ENCODE measurements at regions not wholly inside any gene's neighbourhood (a gene's known extent, or its start where the extent isn't known, plus 50 kb on each side); places are given as distances from the start of the nearest gene placed in this dataset.

DNA sequence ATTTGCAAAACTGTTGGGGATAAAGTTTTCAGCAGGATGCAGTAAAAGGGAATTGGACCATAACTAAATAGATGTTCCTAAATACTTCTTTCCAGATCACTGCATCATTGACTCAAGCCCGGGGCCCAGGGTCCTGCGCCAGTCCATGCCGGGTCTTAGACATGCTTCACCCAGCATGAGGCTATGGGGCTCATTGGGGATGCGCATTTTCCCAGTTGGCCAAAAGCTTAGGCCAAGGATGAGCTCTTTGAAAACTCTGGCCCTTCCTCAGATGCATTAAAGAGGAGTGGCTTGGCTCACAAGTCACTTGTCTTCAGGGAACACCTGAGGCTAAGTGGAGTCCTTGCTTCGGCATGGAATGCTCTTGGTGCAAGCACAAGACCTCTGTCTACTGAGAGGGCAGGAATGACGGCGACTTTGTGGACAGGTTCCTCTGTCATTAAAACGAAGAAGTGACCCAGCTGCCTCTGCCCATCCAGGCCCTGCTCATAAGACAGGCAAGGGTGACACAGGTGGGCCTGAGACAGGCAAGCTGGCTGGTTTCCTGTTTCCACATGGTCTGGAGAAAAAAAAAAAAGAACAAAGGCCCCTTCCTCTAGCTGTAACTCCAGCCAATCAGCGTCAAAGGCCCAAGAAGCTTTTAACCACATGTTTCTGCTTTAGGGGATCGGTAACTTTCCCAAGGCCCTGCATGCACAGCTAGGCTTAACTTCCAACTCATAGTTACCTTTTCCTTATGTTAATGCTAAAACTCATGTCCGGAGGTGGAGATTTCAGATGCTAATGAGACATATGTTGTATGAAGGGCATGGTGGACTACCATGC lies 81.4 kb upstream of the CDH4 start:
- Histone ChIP-seq H3K9ac (ENCODE audit: low read depth, low read length) (no peak overlapping the region), H3K36me3 (ENCODE audit: insufficient read depth, low read length) (no peaks in the 10 kb centered on the region), H3K27me3 (ENCODE audit: control insufficient read depth, insufficient read depth, low read length) (no peaks in the 10 kb centered on the region)

DNA sequence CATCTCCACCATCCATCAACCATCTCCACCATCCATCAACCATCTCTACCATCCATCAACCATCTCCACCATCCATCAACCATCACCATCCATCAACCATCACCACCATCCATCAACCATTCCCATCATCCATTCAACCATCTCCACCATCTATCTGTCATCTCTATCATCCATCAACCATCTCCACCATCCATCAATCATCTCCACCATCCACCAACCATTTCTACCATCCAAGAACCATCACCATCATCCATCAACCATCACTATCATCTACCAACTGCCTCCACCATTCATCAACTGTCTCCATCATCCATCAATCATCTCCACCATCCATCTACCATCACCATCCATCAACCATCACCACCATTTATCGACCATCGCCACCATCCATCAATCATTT lies 78.8 kb upstream of the CDH4 start:
- Histone ChIP-seq H3K27me3 (ENCODE audit: control insufficient read depth, insufficient read depth, low read length) (no peaks in the 10 kb centered on the region), H3K4me1 (ENCODE audit: control insufficient read depth, insufficient read depth, low read length) (peaks cover 14% of the 10 kb centered on the region)

More for the DNA sequence above, 81.4 kb upstream of the CDH4 start:
- no peak overlapping the region for H3K4me3 ChIP-seq (ENCODE audit: low read length)
- H3K4me2 ChIP-seq (ENCODE audit: low read length): no peak overlapping the region
- H3K9me3 ChIP-seq (replicated peaks; ENCODE audit: low read length): no peaks in the 10 kb centered on the region
- H3K4me1 ChIP-seq (ENCODE audit: control insufficient read depth, insufficient read depth, low read length): peaks cover 30% of the 10 kb centered on the region

DNA sequence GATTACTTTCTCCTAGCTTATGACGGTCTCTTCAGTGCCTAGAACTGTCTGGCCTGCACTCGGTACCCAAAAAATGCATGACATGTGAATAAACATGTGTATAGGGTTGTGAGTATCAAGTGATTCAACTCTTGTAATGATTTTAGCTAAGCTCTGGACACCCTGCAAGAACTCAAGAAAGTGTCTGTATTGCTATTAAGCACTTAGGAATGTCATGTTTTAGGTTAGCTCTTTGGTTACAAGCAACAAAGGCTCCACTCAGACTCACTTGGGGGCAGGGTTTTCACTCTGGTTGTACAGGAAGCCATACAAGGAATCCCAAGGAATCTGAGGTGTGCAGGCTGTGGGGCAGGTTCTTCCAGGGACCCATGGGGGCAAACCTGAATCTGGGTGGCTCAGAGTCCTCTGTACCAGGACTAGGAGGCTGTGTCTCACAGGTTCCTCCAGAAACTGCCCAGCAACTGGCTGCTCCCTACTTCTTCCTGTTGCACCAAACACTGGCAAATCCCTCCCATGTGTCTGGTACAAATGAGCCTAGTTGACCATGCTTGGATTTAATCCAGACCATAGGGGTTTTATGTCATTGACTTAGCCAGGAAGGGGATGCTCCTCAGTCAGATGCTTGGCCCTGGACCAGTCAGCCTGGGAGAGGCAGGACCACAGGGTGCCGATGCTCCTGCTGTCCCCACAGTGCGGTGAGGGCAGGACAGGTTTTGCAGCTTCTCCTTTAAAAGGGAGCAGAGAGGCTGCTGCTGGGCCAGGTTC lies 77.9 kb upstream of the CDH4 start:
- peaks cover 14% of the 10 kb centered on the region for H3K4me1 ChIP-seq (ENCODE audit: control insufficient read depth, insufficient read depth, low read length)
- no peaks in the 10 kb centered on the region for H3K9me3 ChIP-seq (replicated peaks; ENCODE audit: low read length)
- peak overlapping the region; percentile 26 for H3K4me2 ChIP-seq (ENCODE audit: low read length)
- no peaks in the 10 kb centered on the region for H3K36me3 ChIP-seq (ENCODE audit: insufficient read depth, low read length)
- peak overlapping the region; percentile 3 for H3K9ac ChIP-seq (ENCODE audit: low read depth, low read length)
- no peak overlapping the region for H3K4me3 ChIP-seq (ENCODE audit: low read length)
- no peaks in the 10 kb centered on the region for H3K27me3 ChIP-seq (ENCODE audit: control insufficient read depth, insufficient read depth, low read length)

More for the DNA sequence above, 78.8 kb upstream of the CDH4 start:
- Histone ChIP-seq H3K36me3 (ENCODE audit: insufficient read depth, low read length) (no peaks in the 10 kb centered on the region), H3K9me3 (replicated peaks; ENCODE audit: low read length) (no peaks in the 10 kb centered on the region), H3K9ac (ENCODE audit: low read depth, low read length) (no peak overlapping the region), H3K4me2 (ENCODE audit: low read length) (no peak overlapping the region), H3K4me3 (ENCODE audit: low read length) (no peak overlapping the region)

DNA sequence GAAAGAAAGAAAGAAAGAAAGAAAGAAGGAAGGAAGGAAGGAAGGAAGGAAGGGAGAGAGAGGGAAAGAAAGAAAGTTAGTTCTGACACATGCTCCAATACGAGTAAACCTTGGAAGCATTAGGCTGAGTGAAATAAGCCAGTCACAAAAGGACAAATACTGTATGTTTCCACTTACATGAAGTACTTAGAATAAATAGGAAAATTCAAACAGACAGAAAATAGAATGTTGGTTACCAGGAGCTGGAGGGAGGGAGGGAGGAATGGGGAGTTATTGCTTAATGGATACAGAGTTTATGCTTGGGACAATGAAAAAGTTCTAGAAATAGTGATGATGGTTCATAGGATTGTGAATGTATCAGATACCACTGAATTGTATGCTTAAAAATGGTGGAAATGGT lies 75.2 kb upstream of the CDH4 start:
- no peak overlapping the region for H3K4me3 ChIP-seq (ENCODE audit: low read length)
- H3K4me1 ChIP-seq (ENCODE audit: control insufficient read depth, insufficient read depth, low read length): peaks cover 14% of the 10 kb centered on the region
- no peak overlapping the region for H3K9ac ChIP-seq (ENCODE audit: low read depth, low read length)
- no peaks in the 10 kb centered on the region for H3K9me3 ChIP-seq (replicated peaks; ENCODE audit: low read length)
- H3K36me3 ChIP-seq (ENCODE audit: insufficient read depth, low read length): no peaks in the 10 kb centered on the region
- H3K27me3 ChIP-seq (ENCODE audit: control insufficient read depth, insufficient read depth, low read length): no peaks in the 10 kb centered on the region
- no peak overlapping the region for H3K4me2 ChIP-seq (ENCODE audit: low read length)

DNA sequence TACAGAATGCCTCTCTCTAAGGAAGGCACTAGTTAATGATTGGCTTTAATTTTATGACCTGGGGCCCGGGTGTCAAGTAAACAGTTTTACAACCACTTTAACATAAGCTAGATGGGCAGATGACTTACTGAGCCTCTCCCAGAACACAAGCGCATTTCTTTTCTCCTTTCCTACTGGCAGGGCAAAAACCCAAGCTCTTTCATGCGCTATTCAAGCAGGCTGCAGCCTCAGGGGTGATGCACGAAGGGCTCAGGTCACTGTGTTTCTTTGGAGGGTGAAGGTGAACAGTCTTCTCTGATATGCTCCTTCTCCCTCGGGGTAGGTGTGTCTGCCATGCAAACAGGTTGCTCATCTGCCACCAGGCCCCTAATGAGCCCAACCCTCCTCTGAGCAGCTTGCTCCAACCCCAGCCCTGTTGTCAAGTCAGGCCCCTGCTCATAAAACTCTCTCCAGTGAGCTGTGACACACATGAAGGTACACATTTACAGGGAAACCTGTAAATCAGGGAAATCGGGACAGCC lies 73.5 kb upstream of the CDH4 start:
- Histone ChIP-seq H3K4me3 (ENCODE audit: low read length) (no peak overlapping the region), H3K4me2 (ENCODE audit: low read length) (no peak overlapping the region), H3K9ac (ENCODE audit: low read depth, low read length) (no peak overlapping the region), H3K36me3 (ENCODE audit: insufficient read depth, low read length) (no peaks in the 10 kb centered on the region), H3K27me3 (ENCODE audit: control insufficient read depth, insufficient read depth, low read length) (no peaks in the 10 kb centered on the region), H3K4me1 (ENCODE audit: control insufficient read depth, insufficient read depth, low read length) (peaks cover 14% of the 10 kb centered on the region), H3K9me3 (replicated peaks; ENCODE audit: low read length) (no peaks in the 10 kb centered on the region)

DNA sequence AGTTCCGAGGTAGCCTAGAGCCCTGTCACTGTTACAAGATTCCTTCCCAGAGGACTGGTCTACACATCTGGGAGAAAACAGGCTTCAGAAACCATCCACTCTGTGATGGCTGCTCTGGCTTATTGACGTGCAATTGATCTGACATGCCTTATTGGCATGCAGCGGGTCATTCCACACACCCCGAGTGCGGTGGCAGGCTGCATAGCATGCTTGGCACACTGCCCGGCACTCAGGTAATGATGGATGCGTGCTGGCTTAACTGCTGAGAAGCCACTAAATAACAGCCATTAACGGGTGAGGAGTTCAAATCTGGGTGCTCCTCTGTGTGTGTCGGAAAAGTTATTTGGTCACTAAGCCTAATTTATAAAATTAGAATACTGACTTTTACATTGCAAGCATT lies 67.9 kb upstream of the CDH4 start:
- H3K9me3 ChIP-seq (replicated peaks; ENCODE audit: low read length): no peaks in the 10 kb centered on the region
- no peaks in the 10 kb centered on the region for H3K36me3 ChIP-seq (ENCODE audit: insufficient read depth, low read length)
- H3K27me3 ChIP-seq (ENCODE audit: control insufficient read depth, insufficient read depth, low read length): no peaks in the 10 kb centered on the region
- peaks cover 45% of the 10 kb centered on the region for H3K4me1 ChIP-seq (ENCODE audit: control insufficient read depth, insufficient read depth, low read length)
- peak overlapping the region; percentile 34 for H3K4me2 ChIP-seq (ENCODE audit: low read length)
- H3K9ac ChIP-seq (ENCODE audit: low read depth, low read length): peak overlapping the region; percentile 78
- no peak overlapping the region for H3K4me3 ChIP-seq (ENCODE audit: low read length)

DNA sequence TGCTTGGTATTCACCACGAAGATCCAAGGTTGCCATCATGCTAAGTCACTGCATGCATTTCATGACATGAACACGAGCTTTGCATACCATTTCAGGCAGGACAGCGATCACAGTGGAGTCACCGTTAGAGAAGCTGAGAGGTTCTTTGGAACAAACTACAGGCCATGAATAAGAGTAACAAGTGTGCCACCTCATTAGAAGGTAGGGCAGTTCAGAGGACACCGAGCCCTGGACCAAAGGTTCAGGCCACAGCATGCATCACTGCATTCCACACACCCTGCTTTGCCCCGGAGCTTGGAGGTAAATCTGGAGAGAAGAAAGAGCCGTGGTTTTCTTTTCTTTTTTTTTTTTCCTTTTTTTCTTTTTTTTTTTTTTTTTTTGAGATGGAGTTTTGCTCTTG lies 66.9 kb upstream of the CDH4 start:
- no peaks in the 10 kb centered on the region for H3K27me3 ChIP-seq (ENCODE audit: control insufficient read depth, insufficient read depth, low read length)

DNA sequence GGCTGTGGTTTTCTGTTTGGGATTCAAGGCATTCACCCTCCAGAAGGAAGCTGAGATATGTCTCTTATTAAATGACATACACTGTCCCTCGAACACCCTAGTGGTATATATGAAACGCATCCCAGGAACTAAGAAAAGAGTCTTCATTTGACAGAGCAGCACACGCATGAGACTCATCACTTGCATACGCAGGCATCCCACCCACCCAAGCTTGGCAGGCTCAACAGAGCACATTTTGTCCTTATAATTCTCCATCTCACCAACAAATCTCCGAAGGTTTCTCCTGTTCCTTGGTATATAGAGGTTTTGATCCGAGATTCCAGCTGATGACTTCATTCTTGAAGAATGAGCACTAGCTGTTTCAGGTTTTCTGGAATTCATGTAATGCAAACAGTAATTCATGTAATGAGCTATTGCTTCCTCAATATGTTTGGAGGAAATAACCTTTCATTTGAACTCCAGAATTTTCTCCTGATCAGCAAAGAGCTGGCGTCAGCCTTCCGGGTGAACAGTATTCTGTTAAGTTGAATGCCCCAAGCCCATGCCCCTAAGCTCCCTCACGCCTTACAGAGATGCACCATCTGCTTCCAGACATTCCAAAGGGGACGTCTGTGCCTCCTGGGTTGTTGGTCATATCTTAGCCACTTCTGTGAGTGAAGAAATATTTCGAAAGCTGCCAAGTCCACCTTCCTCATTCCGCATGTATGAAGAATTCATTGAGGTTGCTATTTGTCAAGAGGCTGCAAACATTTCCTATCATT lies 66.0 kb upstream of the CDH4 start:
- peak overlapping the region; percentile 84 for H3K9ac ChIP-seq (ENCODE audit: low read depth, low read length)
- peak overlapping the region; percentile 6 for H3K4me3 ChIP-seq (ENCODE audit: low read length)
- H3K36me3 ChIP-seq (ENCODE audit: insufficient read depth, low read length): no peaks in the 10 kb centered on the region
- H3K27me3 ChIP-seq (ENCODE audit: control insufficient read depth, insufficient read depth, low read length): no peaks in the 10 kb centered on the region
- peak overlapping the region; percentile 72 for H3K4me2 ChIP-seq (ENCODE audit: low read length)
- no peaks in the 10 kb centered on the region for H3K9me3 ChIP-seq (replicated peaks; ENCODE audit: low read length)
- peaks cover 45% of the 10 kb centered on the region for H3K4me1 ChIP-seq (ENCODE audit: control insufficient read depth, insufficient read depth, low read length)

More for the DNA sequence above, 66.9 kb upstream of the CDH4 start:
- peaks cover 45% of the 10 kb centered on the region for H3K4me1 ChIP-seq (ENCODE audit: control insufficient read depth, insufficient read depth, low read length)
- no peaks in the 10 kb centered on the region for H3K36me3 ChIP-seq (ENCODE audit: insufficient read depth, low read length)
- H3K9ac ChIP-seq (ENCODE audit: low read depth, low read length): peak overlapping the region; percentile 78
- H3K9me3 ChIP-seq (replicated peaks; ENCODE audit: low read length): no peaks in the 10 kb centered on the region
- H3K4me3 ChIP-seq (ENCODE audit: low read length): peak overlapping the region; percentile 13
- peak overlapping the region; percentile 50 for H3K4me2 ChIP-seq (ENCODE audit: low read length)

DNA sequence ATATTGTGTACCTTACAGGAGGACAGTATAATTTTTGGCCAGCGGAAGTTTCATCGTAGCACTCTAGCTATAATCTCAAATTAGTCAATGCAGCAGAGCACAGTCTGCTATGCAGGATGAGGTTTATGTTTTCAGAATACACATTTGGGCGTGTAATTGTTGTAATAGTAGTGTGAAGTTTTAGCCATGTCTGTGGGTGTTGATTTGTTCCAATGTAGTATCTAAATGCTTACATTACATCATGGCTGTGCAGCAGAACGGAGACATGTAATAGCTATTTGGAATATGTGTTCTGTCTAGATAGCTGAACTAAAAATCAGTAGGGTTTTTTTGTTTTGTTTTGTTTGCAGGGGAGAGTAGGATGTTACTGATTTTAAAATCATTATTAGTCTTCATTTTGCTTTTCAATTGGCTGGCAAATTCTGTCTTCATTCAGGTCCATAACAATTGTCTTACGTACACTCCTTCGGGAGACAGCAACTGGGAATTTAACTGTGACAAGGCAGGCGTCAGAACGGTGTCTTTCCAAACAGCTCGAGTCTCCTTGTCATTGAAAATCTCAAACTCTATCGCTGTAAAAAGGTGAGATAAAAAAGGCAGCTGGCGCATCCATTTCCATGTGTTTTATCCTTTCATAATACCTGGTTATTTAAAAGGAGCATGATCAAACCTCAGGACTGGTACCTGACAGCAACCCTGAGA lies 65.1 kb upstream of the CDH4 start:
- Histone ChIP-seq H3K4me1 (ENCODE audit: control insufficient read depth, insufficient read depth, low read length) (peaks cover 45% of the 10 kb centered on the region), H3K36me3 (ENCODE audit: insufficient read depth, low read length) (no peaks in the 10 kb centered on the region), H3K27me3 (ENCODE audit: control insufficient read depth, insufficient read depth, low read length) (no peaks in the 10 kb centered on the region), H3K9ac (ENCODE audit: low read depth, low read length) (peak overlapping the region; percentile 84), H3K9me3 (replicated peaks; ENCODE audit: low read length) (no peaks in the 10 kb centered on the region), H3K4me2 (ENCODE audit: low read length) (peak overlapping the region; percentile 72), H3K4me3 (ENCODE audit: low read length) (peak overlapping the region; percentile 6)

DNA sequence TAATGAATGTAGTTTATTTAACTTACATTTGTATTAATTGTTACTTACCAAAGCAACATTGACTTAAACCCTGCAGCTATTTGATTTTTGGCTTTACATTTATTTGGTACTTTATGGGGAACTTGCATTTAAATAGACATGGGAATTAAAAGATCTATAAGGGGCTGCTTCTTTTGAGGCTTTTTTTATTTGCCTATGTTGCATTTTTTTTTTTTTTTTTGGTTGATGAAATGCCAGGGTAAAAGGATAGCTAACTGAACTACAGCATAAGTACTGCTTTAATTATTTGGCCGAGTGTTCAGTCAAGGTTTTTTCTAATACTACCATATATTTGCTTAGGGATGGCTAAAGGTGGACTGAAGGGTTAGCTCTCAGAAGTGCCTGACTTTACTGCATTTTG lies 62.5 kb upstream of the CDH4 start:
- Histone ChIP-seq H3K9me3 (replicated peaks; ENCODE audit: low read length) (no peaks in the 10 kb centered on the region), H3K36me3 (ENCODE audit: insufficient read depth, low read length) (no peaks in the 10 kb centered on the region), H3K27me3 (ENCODE audit: control insufficient read depth, insufficient read depth, low read length) (no peaks in the 10 kb centered on the region), H3K9ac (ENCODE audit: low read depth, low read length) (no peak overlapping the region), H3K4me3 (ENCODE audit: low read length) (no peak overlapping the region), H3K4me1 (ENCODE audit: control insufficient read depth, insufficient read depth, low read length) (peaks cover 35% of the 10 kb centered on the region), H3K4me2 (ENCODE audit: low read length) (no peak overlapping the region)

DNA sequence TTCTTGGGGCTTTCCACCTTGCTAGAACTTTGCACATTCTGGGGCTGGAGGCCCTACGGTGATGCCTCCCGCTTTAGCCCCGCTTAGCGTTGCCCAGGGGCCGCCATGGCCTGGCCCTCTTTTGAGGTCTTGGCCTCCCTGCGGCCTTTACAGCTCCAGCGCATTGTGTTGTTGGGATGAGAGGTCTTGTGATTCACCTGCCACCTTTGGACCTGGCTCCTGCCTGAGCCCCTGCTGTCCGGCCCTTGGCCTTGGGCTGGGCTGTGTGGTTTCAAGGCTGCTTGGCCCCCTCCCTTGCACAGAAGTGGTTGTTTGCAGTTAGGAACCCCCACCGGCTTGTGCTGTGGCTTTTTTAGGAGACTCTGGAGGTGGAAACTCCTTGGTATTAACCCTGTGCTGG lies 61.0 kb upstream of the CDH4 start:
- Histone ChIP-seq H3K27me3 (ENCODE audit: control insufficient read depth, insufficient read depth, low read length) (no peaks in the 10 kb centered on the region), H3K36me3 (ENCODE audit: insufficient read depth, low read length) (no peaks in the 10 kb centered on the region), H3K4me1 (ENCODE audit: control insufficient read depth, insufficient read depth, low read length) (peaks cover 21% of the 10 kb centered on the region), H3K9me3 (replicated peaks; ENCODE audit: low read length) (no peaks in the 10 kb centered on the region), H3K4me3 (ENCODE audit: low read length) (no peak overlapping the region), H3K4me2 (ENCODE audit: low read length) (no peak overlapping the region), H3K9ac (ENCODE audit: low read depth, low read length) (no peak overlapping the region)
